NT2/D1 (cell line): ENCODE measurements at regions not wholly inside any gene's neighbourhood (a gene's known extent, or its start where the extent isn't known, plus 50 kb on each side); places are given as distances from the start of the nearest gene placed in this dataset.

Source experiments
- YY1 ChIP-seq: IDR thresholded peaks from 2 replicates; pipeline ENCODE4 v1.6.1; 2011; ENCODE audit not compliant: insufficient read length, insufficient read depth
- ZNF274 ChIP-seq: IDR thresholded peaks from 2 replicates; pipeline ENCODE4 v1.6.1; 2011; ENCODE audit warnings: mild to moderate bottlenecking, low read depth, low read length

- TF ChIP-seq YY1 (no peak), ZNF274 (no peak)
Observed at GRCh38 chr5:9712506-9712905, 82.4 kb upstream of the TAS2R1 start.
